ENCODE measurements at regions not wholly inside any gene's neighbourhood (a gene's known extent, or its start where the extent isn't known, plus 50 kb on each side); places are given as distances from the start of the nearest gene placed in this dataset.

- Histone ChIP-seq H2BK120ac (ENCODE audit: low read depth, low read length) (no peak overlapping the region), H2BK20ac (ENCODE audit: low read depth, low read length) (no peak overlapping the region), H2BK5ac (ENCODE audit: low read depth, low read length, poor library complexity, severe bottlenecking) (no peak overlapping the region), H3K4ac (ENCODE audit: low read depth, low read length) (no peak overlapping the region), H3K56ac (ENCODE audit: extremely low read depth, insufficient read depth, low read length) (no peak overlapping the region), H3K14ac (replicated peaks; ENCODE audit: low read depth, low read length) (no peak overlapping the region), H3K4me2 (ENCODE audit: low read depth, low read length) (no peak overlapping the region), H4K91ac (ENCODE audit: insufficient read depth, low read depth, low read length) (no peak overlapping the region), H3K23ac (ENCODE audit: low read depth, low read length) (no peak overlapping the region), H3K18ac (ENCODE audit: low read depth, low read length) (no peak overlapping the region), H3K4me3 (ENCODE audit: insufficient read depth, low read depth, low read length) (no peak overlapping the region), H4K20me1 (ENCODE audit: insufficient read depth, low read length) (no peaks in the 10 kb centered on the region), H4K8ac (ENCODE audit: low read depth in 2 of 2, low read length in 2 of 2) (no peak overlapping the region), H3K79me1 (ENCODE audit: low read depth in 1 of 2, low read length in 2 of 2) (no peaks in the 10 kb centered on the region), H4K5ac (ENCODE audit: low read depth, low read length) (no peak overlapping the region), H3K4me1 (ENCODE audit: control insufficient read depth, insufficient read depth, low read length) (no peaks in the 10 kb centered on the region), H3K27ac (ENCODE audit: insufficient read depth, low read length) (no peak overlapping the region), H2AK5ac (ENCODE audit: low read depth, low read length) (no peak overlapping the region), H3K36me3 (ENCODE audit: control insufficient read depth, insufficient read depth, low read length) (no peaks in the 10 kb centered on the region), H3K9me1 (ENCODE audit: insufficient read depth, low read length) (no peaks in the 10 kb centered on the region), H2BK15ac (ENCODE audit: low read depth, low read length) (no peak overlapping the region), H2AK9ac (replicated peaks; ENCODE audit: low read depth, low read length, poor library complexity) (no peak overlapping the region), H3K27me3 (ENCODE audit: control insufficient read depth, insufficient read depth, low read length) (no peaks in the 10 kb centered on the region), H3K9ac (ENCODE audit: low read depth, low read length) (no peak overlapping the region), H2AFZ (replicated peaks; ENCODE audit: low read length, poor library complexity) (no peak overlapping the region), H3K9me3 (ENCODE audit: control insufficient read depth, insufficient read depth, low read length) (peaks cover 11% of the 10 kb centered on the region; the same call in 1 of the 2 replicates)
- dilution Hi-C loops (cut with HindIII; ENCODE audit: low sequenced_read_pairs, unreplicated experiment): no loop called here
- intact Hi-C loops (cut with micrococcal nuclease): no loop called here
- no CpG with 5 or more reads among the region's 6 CpGs for WGBS, 2 experiments (ENCODE audit: extremely low coverage in 2 of 2, insufficient read length in 1 of 2)
- no peak for ATAC-seq (ENCODE audit: low read depth)
- in situ Hi-C loops (cut with MboI; ENCODE audit: low sequenced_read_pairs): no loop called here
- TF ChIP-seq USF2 (IDR thresholded peaks at IDR 0.05; ENCODE audit: low read depth, low read length) (no peak), MAZ (IDR thresholded peaks at IDR 0.05; ENCODE audit: borderline replicate concordance, low read depth, low read length) (no peak), CHD1 (IDR thresholded peaks at IDR 0.05; ENCODE audit: low read depth, low read length) (no peak), CTCF (conservative IDR thresholded peaks at IDR 0.05; ENCODE audit: low read depth, low read length) (no peak), MAFK (IDR thresholded peaks at IDR 0.05; ENCODE audit: low read depth, low read length) (no peak), MXI1 (IDR thresholded peaks at IDR 0.05; ENCODE audit: borderline replicate concordance, low read depth, low read length) (no peak)
- DNase-seq: no peak
- CTCF ChIA-PET: no interaction called here
- no TSS peak for BruUV-seq (replicated peaks)
- POLR2A ChIA-PET (ENCODE audit: unreplicated experiment): no interaction called here
These were observed 406.3 kb upstream of the RBFOX1 start for GRCh38 chr16:6926341-6926740.
